WTC11 (cell line): ENCODE measurements at regions not wholly inside any gene's neighbourhood (a gene's known extent, or its start where the extent isn't known, plus 50 kb on each side); places are given as distances from the start of the nearest gene placed in this dataset.

Source experiments
- ATAC-seq: fragments of 200-7000 bp; cut with Tn5 transposase; 2 replicates; pipeline ENCODE4 v1.10.0; 2021; ENCODE audit warnings: mild to moderate bottlenecking, moderate library complexity
- CTCF ChIA-PET: fragments of 300-600 bp; sonication (Branson Sonifier 250); formaldehyde crosslinking; loops from one replicate; lab custom pipeline; 2021; ENCODE audit warnings: antibody characterized with exemption; lab: Charles Lee
- POLR2A ChIA-PET: fragments of 350-600 bp; sonication (Branson Sonifier 250); formaldehyde crosslinking; loops from one replicate; lab custom pipeline; 2021; ENCODE audit warnings: antibody characterized with exemption; lab: Charles Lee
- DNase-seq: peaks from one replicate; pipeline ENCODE4 v3.0.0; 2021; ENCODE audit warnings: low spot score
- H3K27ac Mint-ChIP-seq: 2 replicates; pipeline ENCODE4 v1.8.0; 2021; ENCODE audit warnings: mixed read lengths
- H3K27me3 Mint-ChIP-seq: 2 replicates; pipeline ENCODE4 v1.8.0; 2021; ENCODE audit warnings: low read depth, mild to moderate bottlenecking, moderate library complexity, mixed read lengths
- H3K36me3 Mint-ChIP-seq: 2 replicates; pipeline ENCODE4 v1.8.0; 2021; ENCODE audit warnings: mixed read lengths
- H3K4me1 Mint-ChIP-seq: 2 replicates; pipeline ENCODE4 v1.8.0; 2022; ENCODE audit warnings: mixed read lengths
- H3K4me3 Mint-ChIP-seq: 2 replicates; pipeline ENCODE4 v1.8.0; 2021; ENCODE audit warnings: mild to moderate bottlenecking, moderate library complexity, mixed read lengths
- H3K9me3 Mint-ChIP-seq: 2 replicates; pipeline ENCODE4 v1.8.0; 2021; ENCODE audit warnings: mixed read lengths
- ATF1 ChIP-seq: sonication (generic); formaldehyde crosslinking; IDR thresholded peaks from 2 replicates; pipeline ENCODE4 v1.8.1; 2023; ENCODE audit warnings: mild to moderate bottlenecking, moderate library complexity, missing genetic modification reagents
- CBFB ChIP-seq: sonication (generic); formaldehyde crosslinking; IDR thresholded peaks from 2 replicates; pipeline ENCODE4 v1.8.1; 2022; ENCODE audit warnings: mild to moderate bottlenecking, low read depth, missing genetic modification reagents
- EMX1 ChIP-seq: fragments of 250-450 bp; sonication (Bioruptor Pico); IDR thresholded peaks from 2 replicates; pipeline ENCODE4 v1.8.0; 2021; ENCODE audit warnings: mild to moderate bottlenecking
- NFATC4 ChIP-seq: fragments of 250-450 bp; sonication (Bioruptor Pico); IDR thresholded peaks from 2 replicates; pipeline ENCODE4 v1.9.0; 2021; ENCODE audit warnings: mild to moderate bottlenecking
- RELA ChIP-seq: sonication (generic); formaldehyde crosslinking; IDR thresholded peaks from 2 replicates; pipeline ENCODE4 v1.8.1; 2022; ENCODE audit warnings: missing genetic modification reagents, mild to moderate bottlenecking, borderline replicate concordance
- SP1 ChIP-seq: sonication (generic); formaldehyde crosslinking; conservative IDR thresholded peaks from 2 replicates; pipeline ENCODE4 v1.8.1; 2022; ENCODE audit warnings: missing genetic modification reagents
- TCF7 ChIP-seq: sonication (generic); formaldehyde crosslinking; IDR thresholded peaks from 2 replicates; pipeline ENCODE4 v1.8.0; 2022; ENCODE audit warnings: mild to moderate bottlenecking, low read depth, missing genetic modification reagents, moderate library complexity
- ZNF263 ChIP-seq: sonication (generic); formaldehyde crosslinking; IDR thresholded peaks from 2 replicates; pipeline ENCODE4 v1.8.1; 2022; ENCODE audit warnings: low read depth, mild to moderate bottlenecking, moderate library complexity, missing genetic modification reagents
- ZNF423 ChIP-seq: fragments of 250-450 bp; sonication (Bioruptor Pico); IDR thresholded peaks from 2 replicates; pipeline ENCODE4 v2.1.2; 2022; ENCODE audit warnings: mild to moderate bottlenecking, moderate library complexity
- ZNF671 ChIP-seq: fragments of 250-450 bp; sonication (Bioruptor Pico); IDR thresholded peaks from 2 replicates; pipeline ENCODE4 v1.8.0; 2021; ENCODE audit warnings: mild to moderate bottlenecking
- TF ChIP-seq, protein P1 (sequence below): fragments of 250-450 bp; sonication (Bioruptor Pico); conservative IDR thresholded peaks from 2 replicates; pipeline ENCODE4 v1.9.0; 2021; ENCODE audit warnings: mild to moderate bottlenecking
- TF ChIP-seq, protein P2 (sequence below): sonication (generic); formaldehyde crosslinking; IDR thresholded peaks from 2 replicates; pipeline ENCODE4 v1.8.0; 2023; ENCODE audit warnings: missing genetic modification reagents, mild to moderate bottlenecking, borderline replicate concordance
- TF ChIP-seq, protein P3 (sequence below): sonication (generic); formaldehyde crosslinking; IDR thresholded peaks from 2 replicates; pipeline ENCODE4 v1.8.0; 2022; ENCODE audit warnings: missing genetic modification reagents
- TF ChIP-seq, protein P4 (sequence below): sonication (generic); formaldehyde crosslinking; IDR thresholded peaks from 2 replicates; pipeline ENCODE4 v1.8.1; 2023; ENCODE audit warnings: mild to moderate bottlenecking, missing genetic modification reagents, moderate library complexity
- TF ChIP-seq, protein P5 (sequence below): sonication (generic); formaldehyde crosslinking; IDR thresholded peaks from 2 replicates; pipeline ENCODE4 v1.8.1; 2023; ENCODE audit warnings: mild to moderate bottlenecking, moderate library complexity, missing genetic modification reagents
- TF ChIP-seq, protein P6 (sequence below): sonication (generic); formaldehyde crosslinking; IDR thresholded peaks from 2 replicates; pipeline ENCODE4 v1.8.1; 2022; ENCODE audit warnings: missing genetic modification reagents, borderline replicate concordance

DNA sequence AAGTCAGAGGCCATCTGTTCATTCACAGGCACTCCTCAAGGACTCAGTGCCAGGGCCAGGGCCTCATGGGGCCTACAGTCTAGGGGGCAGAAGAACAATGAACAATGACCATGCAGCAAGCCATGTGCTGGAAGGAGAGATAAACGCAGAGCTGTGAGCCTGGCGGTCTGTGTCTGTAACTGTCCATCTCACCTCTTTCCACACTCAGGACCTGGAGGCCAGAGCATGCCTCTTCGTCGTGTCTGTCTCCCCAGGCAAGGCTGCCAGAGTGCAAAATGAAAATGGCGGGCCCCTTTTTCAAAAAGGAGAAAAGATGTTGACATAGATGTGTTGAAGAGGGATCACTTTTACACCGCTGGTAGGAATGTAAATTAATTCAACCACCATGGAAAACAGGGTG lies 78.5 kb downstream of the MSX1 start (continued):
- TF ChIP-seq, protein P1, sequence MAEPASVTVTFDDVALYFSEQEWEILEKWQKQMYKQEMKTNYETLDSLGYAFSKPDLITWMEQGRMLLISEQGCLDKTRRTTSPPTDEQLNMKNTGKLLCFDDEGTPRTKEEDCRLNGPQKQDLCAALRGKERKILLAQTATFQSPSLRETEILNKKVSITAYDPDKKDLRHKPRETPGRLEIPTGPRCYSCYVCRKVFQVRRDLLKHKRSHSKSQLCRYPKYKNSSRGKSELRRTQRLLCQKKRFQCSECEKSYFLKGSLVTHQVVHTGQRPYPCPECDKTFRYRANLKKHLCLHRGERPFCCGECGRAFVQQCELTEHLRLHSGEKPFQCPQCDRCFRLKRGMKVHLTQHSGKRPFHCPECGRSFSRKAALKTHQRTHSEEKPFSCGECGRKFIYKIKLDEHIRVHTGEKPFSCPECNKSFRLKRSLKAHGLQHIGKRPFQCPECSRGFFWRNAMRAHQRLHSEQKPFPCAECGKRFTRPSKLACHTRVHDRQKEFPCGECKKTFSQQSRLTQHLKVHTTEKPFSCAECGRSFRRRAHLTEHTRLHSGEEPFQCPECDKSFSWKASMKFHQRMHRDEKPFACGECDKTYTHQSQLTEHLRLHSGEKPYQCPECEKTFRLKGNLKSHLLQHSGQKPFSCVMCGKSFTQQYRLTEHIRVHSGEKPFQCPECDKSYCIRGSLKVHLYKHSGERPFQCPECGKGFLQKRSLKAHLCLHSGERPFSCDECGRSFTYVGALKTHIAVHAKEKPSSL (CRISPR knock-in tag), result no peak

DNA sequence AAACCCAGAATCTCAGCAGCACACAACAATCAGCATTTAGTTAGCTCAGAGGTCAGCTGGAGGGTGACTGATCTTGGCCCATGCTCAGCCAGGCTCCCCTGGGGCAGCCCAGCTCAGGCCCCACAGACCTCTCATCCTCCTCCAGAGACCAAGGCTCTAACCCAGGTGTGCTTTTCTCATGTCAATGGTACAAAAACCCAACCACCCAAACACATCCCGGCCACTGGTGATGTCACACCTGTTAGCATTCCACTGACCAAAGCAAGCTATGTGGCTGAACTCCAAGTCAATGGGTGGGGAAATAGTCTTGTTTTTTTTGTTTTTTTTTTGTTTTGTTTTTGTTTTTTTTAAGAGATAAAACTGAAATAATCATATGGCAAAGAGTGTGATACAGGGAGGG lies 77.5 kb downstream of the CYTL1 start:
- Mint-ChIP-seq H3K27me3 (peaks cover 43% of the 10 kb centered on the region), H3K4me3 (no peak overlapping the region), H3K36me3 (no peaks in the 10 kb centered on the region), H3K4me1 (no peaks in the 10 kb centered on the region), H3K27ac (no peak overlapping the region), H3K9me3 (peaks cover 12% of the 10 kb centered on the region)
- DNase-seq (no peak), ATAC-seq (no peak)
- ChIA-PET POLR2A (no interaction called here), CTCF (no interaction called here)
- no peak for TF ChIP-seq ATF1 (CRISPR knock-in tag)
- TF ChIP-seq EMX1 (CRISPR knock-in tag), result no peak

DNA sequence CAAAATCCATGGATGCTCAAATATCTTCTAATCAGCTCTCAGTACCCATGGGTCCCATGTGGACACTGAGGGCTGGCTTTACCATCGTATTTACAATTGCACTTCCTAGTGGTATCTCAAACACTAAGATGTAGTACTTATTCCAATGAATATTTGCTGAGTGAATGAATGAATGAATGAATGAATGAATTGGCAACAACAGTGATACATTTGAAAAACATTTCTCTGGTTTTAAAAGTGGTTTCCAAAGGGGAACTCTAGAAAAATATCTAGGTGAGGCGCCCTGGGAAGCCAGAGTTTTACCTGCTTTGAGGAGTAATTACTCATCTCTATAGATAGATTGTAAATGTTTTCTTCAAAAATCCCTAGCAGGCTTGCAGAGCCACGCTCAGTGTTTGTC lies 76.6 kb downstream of the CYTL1 start:
- ChIA-PET POLR2A (no interaction called here), CTCF (no interaction called here)
- Mint-ChIP-seq H3K36me3 (no peaks in the 10 kb centered on the region), H3K27ac (no peak overlapping the region), H3K9me3 (peaks cover 12% of the 10 kb centered on the region), H3K27me3 (peaks cover 39% of the 10 kb centered on the region), H3K4me3 (no peak overlapping the region), H3K4me1 (no peaks in the 10 kb centered on the region)
- ATAC-seq (no peak), DNase-seq (no peak)
- TF ChIP-seq, protein P2, sequence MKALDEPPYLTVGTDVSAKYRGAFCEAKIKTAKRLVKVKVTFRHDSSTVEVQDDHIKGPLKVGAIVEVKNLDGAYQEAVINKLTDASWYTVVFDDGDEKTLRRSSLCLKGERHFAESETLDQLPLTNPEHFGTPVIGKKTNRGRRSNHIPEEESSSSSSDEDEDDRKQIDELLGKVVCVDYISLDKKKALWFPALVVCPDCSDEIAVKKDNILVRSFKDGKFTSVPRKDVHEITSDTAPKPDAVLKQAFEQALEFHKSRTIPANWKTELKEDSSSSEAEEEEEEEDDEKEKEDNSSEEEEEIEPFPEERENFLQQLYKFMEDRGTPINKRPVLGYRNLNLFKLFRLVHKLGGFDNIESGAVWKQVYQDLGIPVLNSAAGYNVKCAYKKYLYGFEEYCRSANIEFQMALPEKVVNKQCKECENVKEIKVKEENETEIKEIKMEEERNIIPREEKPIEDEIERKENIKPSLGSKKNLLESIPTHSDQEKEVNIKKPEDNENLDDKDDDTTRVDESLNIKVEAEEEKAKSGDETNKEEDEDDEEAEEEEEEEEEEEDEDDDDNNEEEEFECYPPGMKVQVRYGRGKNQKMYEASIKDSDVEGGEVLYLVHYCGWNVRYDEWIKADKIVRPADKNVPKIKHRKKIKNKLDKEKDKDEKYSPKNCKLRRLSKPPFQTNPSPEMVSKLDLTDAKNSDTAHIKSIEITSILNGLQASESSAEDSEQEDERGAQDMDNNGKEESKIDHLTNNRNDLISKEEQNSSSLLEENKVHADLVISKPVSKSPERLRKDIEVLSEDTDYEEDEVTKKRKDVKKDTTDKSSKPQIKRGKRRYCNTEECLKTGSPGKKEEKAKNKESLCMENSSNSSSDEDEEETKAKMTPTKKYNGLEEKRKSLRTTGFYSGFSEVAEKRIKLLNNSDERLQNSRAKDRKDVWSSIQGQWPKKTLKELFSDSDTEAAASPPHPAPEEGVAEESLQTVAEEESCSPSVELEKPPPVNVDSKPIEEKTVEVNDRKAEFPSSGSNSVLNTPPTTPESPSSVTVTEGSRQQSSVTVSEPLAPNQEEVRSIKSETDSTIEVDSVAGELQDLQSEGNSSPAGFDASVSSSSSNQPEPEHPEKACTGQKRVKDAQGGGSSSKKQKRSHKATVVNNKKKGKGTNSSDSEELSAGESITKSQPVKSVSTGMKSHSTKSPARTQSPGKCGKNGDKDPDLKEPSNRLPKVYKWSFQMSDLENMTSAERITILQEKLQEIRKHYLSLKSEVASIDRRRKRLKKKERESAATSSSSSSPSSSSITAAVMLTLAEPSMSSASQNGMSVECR (CRISPR knock-in tag), result no peak
- TF ChIP-seq TCF7 (CRISPR knock-in tag) (no peak), ZNF671 (CRISPR knock-in tag) (no peak)
- TF ChIP-seq, protein P3, sequence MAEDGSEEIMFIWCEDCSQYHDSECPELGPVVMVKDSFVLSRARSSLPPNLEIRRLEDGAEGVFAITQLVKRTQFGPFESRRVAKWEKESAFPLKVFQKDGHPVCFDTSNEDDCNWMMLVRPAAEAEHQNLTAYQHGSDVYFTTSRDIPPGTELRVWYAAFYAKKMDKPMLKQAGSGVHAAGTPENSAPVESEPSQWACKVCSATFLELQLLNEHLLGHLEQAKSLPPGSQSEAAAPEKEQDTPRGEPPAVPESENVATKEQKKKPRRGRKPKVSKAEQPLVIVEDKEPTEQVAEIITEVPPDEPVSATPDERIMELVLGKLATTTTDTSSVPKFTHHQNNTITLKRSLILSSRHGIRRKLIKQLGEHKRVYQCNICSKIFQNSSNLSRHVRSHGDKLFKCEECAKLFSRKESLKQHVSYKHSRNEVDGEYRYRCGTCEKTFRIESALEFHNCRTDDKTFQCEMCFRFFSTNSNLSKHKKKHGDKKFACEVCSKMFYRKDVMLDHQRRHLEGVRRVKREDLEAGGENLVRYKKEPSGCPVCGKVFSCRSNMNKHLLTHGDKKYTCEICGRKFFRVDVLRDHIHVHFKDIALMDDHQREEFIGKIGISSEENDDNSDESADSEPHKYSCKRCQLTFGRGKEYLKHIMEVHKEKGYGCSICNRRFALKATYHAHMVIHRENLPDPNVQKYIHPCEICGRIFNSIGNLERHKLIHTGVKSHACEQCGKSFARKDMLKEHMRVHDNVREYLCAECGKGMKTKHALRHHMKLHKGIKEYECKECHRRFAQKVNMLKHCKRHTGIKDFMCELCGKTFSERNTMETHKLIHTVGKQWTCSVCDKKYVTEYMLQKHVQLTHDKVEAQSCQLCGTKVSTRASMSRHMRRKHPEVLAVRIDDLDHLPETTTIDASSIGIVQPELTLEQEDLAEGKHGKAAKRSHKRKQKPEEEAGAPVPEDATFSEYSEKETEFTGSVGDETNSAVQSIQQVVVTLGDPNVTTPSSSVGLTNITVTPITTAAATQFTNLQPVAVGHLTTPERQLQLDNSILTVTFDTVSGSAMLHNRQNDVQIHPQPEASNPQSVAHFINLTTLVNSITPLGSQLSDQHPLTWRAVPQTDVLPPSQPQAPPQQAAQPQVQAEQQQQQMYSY (CRISPR knock-in tag), result no peak
- TF ChIP-seq, protein P4, sequence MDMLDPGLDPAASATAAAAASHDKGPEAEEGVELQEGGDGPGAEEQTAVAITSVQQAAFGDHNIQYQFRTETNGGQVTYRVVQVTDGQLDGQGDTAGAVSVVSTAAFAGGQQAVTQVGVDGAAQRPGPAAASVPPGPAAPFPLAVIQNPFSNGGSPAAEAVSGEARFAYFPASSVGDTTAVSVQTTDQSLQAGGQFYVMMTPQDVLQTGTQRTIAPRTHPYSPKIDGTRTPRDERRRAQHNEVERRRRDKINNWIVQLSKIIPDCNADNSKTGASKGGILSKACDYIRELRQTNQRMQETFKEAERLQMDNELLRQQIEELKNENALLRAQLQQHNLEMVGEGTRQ (CRISPR knock-in tag), result no peak

DNA sequence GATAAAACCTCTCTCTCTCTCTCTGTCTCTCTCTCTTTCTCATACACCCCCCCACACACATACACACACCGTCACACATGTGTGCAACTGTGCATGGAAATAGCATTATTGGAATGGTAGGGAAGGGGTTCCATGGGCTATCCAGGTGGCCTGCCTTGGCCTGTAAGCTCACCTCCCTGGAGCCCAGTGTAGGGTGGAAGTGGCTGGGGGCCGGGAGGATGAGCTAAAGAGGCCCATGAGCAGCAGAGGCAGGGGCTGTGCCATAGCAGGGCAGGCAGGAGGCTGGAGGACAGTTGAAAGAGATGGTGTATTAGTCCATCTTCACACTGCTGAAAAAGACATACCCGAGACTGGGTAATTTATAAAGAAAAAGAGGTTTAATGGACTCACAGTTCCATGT lies 74.2 kb downstream of the CYTL1 start:
- CTCF ChIA-PET, result no interaction called here
- Mint-ChIP-seq H3K4me3 (no peak overlapping the region), H3K36me3 (no peaks in the 10 kb centered on the region), H3K9me3 (peaks cover 12% of the 10 kb centered on the region), H3K27ac (no peak overlapping the region), H3K4me1 (no peaks in the 10 kb centered on the region), H3K27me3 (peaks cover 28% of the 10 kb centered on the region)
- POLR2A ChIA-PET, result no interaction called here
- DNase-seq (no peak), ATAC-seq (no peak)
- TF ChIP-seq, protein P5, sequence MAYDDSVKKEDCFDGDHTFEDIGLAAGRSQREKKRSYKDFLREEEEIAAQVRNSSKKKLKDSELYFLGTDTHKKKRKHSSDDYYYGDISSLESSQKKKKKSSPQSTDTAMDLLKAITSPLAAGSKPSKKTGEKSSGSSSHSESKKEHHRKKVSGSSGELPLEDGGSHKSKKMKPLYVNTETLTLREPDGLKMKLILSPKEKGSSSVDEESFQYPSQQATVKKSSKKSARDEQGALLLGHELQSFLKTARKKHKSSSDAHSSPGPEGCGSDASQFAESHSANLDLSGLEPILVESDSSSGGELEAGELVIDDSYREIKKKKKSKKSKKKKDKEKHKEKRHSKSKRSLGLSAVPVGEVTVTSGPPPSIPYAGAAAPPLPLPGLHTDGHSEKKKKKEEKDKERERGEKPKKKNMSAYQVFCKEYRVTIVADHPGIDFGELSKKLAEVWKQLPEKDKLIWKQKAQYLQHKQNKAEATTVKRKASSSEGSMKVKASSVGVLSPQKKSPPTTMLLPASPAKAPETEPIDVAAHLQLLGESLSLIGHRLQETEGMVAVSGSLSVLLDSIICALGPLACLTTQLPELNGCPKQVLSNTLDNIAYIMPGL, result no peak
- TF ChIP-seq NFATC4 (CRISPR knock-in tag) (no peak), ZNF423 (CRISPR knock-in tag) (no peak), CBFB (CRISPR knock-in tag) (no peak), SP1 (CRISPR knock-in tag) (no peak), ZNF263 (CRISPR knock-in tag) (no peak), ZNF671 (CRISPR knock-in tag) (no peak), RELA (CRISPR knock-in tag) (no peak)
- TF ChIP-seq, protein P6, sequence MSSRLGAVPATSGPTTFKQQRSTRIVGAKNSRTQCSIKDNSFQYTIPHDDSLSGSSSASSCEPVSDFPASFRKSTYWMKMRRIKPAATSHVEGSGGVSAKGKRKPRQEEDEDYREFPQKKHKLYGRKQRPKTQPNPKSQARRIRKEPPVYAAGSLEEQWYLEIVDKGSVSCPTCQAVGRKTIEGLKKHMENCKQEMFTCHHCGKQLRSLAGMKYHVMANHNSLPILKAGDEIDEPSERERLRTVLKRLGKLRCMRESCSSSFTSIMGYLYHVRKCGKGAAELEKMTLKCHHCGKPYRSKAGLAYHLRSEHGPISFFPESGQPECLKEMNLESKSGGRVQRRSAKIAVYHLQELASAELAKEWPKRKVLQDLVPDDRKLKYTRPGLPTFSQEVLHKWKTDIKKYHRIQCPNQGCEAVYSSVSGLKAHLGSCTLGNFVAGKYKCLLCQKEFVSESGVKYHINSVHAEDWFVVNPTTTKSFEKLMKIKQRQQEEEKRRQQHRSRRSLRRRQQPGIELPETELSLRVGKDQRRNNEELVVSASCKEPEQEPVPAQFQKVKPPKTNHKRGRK (CRISPR knock-in tag), result no peak
